Fibroblast of skin of back (primary cell): ENCODE measurements at regions not wholly inside any gene's neighbourhood (a gene's known extent, or its start where the extent isn't known, plus 50 kb on each side); places are given as distances from the start of the nearest gene placed in this dataset.
"Not testable (repeated sequence)": the region's sequence is repeated elsewhere in the genome, so short reads cannot be mapped to it uniquely, and the experiment has no call there.

Experiments used
- DNase-seq: peaks from one replicate; pipeline ENCODE4 v3.0.0-alpha.2; 2013

GRCh38 chr9:75461183-75461582 lies 372.9 kb downstream of the OSTF1 start:
- no peak for DNase-seq

DNA sequence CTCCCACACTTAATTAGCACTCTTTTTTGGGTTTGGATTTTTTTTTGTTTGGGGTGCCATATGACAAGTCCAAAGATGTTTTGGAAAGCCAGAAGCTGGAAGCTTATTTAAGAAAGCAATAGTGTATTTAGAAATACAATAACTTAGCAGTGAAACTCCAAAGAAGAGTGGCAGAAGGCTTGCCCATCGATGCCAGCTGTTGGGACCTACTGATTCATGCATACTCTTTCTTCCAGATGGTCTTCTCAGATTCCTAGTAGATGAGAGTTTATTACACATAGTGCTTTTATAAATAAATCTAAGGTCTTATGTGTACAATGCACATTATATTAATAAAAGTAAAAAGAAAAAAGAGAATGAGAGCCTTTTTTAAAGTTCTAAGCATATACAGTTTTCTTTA lies 374.6 kb downstream of the OSTF1 start:
- no peak for DNase-seq

DNA sequence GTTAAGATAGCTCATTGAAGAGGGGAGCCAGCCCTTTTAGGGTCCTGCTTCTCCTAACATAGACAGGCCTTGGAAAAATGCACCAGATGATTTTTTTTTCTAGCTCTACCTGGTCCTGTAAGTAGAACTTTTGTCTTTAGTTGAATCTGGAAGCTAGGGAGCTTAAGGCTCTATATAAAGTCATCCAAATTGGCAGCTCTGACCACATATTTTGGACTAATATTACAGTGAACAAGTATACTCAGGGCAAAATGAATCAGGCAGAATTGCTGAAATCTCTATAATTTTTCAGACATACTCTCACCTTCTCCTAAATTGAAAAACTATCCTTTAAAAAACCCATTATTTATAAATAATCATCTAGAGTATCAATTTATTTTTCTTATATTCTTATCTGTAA lies 375.6 kb downstream of the OSTF1 start:
- no peak for DNase-seq

GRCh38 chr9:75464726-75465125 lies 376.4 kb downstream of the OSTF1 start:
- no peak for DNase-seq

DNA sequence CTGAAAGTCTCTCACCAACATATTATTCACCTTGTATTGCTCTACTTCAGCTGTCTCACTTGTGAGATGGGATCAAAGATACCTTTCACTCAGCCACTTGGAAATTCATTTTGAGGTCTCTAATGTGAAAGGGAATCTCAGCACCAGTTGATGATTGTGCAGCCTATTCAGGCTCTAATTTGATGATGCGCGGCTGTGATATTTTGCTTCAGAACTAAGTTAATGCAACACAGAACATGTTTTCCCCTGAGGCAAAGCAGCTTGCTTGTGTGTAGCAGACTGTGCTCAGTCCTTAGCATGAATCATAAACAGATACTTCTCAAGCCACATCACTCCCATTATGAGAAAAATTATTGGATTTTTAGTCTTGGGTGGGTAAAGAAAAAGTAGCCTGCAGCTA lies 378.8 kb downstream of the OSTF1 start:
- peak; percentile 6 for DNase-seq

DNA sequence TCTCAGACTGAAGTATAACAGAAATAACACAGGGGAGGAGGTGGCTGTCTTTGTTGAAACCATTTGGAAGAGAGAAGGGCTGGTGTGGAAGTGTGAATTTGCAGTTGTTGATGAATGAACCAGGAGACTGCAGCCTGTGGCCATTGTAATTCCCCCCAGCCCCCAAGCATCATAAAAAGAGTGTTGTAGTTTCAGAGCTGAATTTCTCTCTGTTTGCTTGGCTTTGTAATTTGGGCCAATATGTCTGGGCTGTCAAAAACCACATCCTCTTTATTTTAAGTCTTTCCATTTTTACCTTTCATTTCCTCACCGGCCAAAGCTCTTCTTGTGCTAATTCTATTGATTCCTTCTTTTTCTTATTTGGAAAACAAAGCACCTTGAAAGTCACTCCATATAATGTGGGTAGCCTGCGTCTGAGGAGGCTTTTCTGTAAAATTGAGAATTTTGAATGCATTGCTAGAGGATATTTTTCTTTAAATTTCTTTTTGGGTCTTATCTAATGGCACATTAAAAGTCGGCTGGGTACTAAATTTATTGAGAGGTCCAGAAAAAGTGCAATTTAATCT lies 383.3 kb downstream of the OSTF1 start:
- DNase-seq: no peak

DNA sequence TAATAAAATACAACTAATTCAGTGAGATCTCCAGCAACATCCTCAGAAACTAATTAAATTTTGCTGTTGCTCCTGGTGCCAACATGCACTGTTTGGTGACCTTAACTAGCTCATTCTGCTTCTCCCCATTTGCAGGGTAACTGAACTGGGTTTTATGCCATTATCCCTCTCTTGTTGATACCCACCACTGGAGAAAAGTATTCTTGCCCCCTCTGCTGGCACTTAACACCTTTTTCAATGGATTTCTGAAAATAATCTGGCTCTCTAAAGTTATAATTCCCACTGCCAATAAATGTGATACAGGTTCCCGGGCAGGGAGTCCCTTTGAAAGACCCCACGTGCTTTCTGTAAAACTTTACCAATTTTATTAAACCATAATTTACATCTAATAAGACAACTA lies 394.3 kb downstream of the OSTF1 start:
- DNase-seq: no peak

GRCh38 chr9:75483636-75484035 lies 395.3 kb downstream of the OSTF1 start:
- peak; percentile 3 for DNase-seq

GRCh38 chr9:75487856-75488718 lies 399.8 kb downstream of the OSTF1 start:
- peak; percentile 4 for DNase-seq

- DNase-seq: no peak
These were observed 400.4 kb downstream of the OSTF1 start for GRCh38 chr9:75488719-75489110.

GRCh38 chr9:75490326-75490725 lies 400.1 kb upstream of the PCSK5 start:
- DNase-seq: peak; percentile 36

DNA sequence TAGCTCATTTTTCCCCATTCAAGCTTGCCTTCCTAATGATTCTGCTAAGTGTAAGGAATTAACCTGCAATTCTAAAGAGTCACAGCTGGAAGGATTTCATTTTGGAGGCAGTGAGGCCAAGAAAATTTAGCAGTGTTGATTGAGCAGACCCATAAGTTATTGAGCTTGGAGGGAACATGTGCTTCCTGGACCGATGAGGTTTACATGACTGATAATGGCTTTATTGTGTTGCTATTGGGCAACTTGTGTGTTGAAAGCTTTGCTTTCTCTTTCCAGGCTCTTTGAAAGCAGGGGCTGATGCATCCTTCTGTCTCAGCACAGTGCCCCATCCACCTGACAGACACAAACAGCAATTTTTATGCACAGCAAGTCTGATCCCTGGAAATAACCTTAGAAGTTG lies 398.9 kb upstream of the PCSK5 start:
- DNase-seq: no peak

GRCh38 chr9:75499812-75500211 lies 390.7 kb upstream of the PCSK5 start:
- DNase-seq: no peak

DNA sequence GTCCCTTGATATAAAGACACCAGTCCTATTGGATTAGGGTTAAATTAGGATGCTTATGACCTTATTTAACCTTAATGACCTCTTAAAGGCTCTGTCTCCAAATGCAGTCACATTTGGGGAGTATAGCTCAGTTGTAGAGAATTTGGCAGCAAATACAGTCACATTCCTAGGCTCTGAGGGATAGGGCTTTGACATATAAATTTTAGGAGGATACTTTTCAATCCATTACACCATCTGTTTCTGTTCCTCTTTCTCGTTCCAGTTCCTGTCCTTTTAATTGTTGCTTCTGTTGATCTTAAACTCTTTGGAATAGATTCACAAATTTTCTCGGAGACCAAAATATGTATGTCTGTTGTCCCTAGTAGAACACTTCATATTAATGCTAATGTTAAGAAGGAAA lies 390.0 kb upstream of the PCSK5 start:
- no peak for DNase-seq

DNA sequence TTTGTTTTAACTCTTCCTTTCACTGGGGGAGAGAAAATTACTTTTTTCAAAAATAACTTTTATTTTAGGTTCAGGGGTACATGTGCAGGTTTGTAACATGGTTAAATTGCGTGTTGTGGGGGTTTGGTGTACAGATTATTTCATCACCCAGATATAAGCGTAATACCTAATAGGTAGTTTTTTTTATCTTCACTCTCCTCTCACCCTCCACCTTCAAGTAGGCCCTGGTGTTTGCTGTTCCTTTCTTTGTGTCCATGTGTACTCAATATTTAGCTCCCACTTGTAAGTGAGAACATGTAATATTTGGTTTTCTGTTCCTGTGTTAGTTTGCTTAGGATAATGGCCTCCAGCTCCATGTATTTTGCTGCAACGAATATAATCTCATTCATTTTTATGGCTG lies 389.5 kb upstream of the PCSK5 start:
- not testable (repeated sequence) for DNase-seq

DNA sequence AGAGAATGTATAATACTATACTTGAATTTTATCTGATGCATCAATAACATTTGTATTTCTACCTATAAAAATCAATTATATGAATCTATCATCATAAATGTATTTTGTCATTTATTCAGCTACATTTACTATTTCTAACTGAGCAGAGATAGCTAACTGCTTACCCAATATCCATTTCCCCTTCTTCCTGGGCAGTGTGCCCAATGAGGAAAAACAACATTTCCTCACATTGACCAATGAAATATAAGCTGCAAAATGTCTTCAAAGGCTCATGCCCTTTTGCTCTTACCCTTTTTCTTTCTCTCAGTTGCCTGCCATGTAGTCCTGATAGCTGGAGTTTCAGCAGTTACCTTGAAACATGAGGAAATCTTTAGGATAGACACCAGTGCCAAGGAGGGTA lies 385.8 kb upstream of the PCSK5 start:
- DNase-seq: no peak

GRCh38 chr9:75505654-75506053 lies 384.8 kb upstream of the PCSK5 start:
- DNase-seq: no peak

- no peak for DNase-seq
These were observed 361.0 kb upstream of the PCSK5 start for GRCh38 chr9:75529463-75529862.

DNA sequence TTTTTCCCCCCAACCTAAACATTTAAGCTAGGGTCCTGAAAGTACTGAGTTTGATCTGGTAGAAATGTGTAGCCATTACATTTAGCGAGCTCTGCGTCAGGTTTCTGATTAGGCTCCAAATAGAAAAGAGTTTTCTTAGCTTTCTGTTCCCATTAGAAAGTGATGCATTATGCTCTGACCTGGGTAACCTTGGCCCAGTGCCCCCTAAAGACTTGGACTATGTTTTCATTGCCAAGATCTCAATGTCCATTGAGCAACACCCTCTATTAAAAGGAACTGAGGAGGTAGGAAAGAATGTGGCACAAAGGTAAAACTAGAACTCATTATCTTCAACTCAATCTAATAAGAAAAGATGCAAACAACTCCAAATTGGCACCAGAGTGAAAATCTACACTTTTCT lies 358.9 kb upstream of the PCSK5 start:
- DNase-seq: no peak

DNA sequence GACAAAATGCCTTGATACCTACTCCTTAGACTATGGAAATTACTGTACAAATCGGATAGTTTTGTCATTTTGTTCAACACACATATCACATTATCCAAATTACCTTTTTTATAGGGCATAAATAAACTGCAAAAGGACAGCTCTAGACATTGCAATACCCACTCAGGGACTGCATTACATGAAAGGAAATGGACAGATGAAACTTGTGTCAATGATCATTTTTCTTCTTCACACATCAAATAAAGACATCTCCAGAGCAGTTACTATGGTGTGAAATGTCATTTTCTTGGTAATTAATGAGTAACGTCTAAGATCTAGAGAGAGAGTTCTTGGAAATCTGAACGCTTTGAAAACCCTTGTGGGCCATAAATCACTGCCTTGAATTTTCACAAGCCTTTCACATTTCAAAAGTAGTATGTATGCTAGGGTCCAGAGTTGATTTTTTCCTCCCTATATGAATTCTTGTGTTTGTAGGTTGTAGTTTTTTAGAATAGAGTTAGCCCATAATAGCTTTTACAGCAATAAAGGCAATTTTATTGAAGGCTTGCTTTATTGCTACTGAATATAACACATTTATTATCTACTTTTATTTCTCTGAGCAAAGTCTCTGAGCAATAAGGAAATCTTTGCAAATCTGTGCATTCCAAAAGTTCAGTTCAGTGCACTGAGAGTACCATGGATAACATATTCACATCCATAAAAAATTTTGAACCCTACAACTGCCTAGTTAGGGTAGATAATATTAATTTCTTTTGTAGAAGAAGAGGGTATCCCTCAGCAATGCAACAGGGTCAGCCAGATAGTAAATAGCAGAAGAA lies 358.0 kb upstream of the PCSK5 start:
- DNase-seq: no peak

DNA sequence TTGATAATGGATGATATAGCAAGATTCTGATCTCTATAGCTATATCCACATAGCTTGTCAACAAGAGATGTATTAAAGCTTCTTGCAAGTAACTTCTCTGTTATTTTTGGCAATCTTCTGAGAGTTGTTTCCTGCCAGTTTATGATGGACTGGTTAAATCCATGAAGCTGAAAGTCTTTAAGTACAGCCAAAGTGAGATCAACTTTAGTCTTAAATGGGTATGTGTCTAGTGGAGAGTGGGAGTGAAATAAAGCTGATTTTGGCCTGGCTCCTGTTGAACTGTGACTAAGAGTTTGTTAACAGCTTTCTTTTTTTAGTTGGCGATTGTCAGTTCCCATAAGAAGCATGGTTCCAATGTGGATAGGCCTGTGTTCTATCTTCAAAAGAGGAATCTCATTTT lies 350.9 kb upstream of the PCSK5 start:
- DNase-seq: no peak

- DNase-seq: no peak
These were observed 350.3 kb upstream of the PCSK5 start for GRCh38 chr9:75540185-75540584.

GRCh38 chr9:75541734-75542133 lies 348.7 kb upstream of the PCSK5 start:
- DNase-seq: no peak

DNA sequence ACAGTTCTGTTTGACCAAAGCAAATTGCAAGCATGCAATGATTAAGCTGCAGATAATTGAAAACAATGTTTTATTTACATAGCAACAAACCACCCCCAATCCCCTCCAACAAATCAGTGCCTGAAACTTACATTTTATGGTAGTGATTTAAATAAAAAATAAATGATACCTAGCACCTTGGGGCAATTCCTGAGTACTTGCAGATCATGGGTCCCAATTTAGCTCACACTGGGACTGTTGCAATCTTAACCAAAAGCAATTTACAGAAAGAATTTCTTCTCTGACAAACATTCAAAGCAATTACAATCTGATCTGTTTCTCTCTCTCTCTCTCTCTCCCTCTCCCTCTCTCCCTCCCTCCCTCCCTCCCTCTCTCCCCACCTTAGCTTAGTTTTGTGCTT lies 345.7 kb upstream of the PCSK5 start:
- no peak for DNase-seq
